GM12865 (cell line): ENCODE measurements at regions not wholly inside any gene's neighbourhood (a gene's known extent, or its start where the extent isn't known, plus 50 kb on each side); places are given as distances from the start of the nearest gene placed in this dataset.

Experiments
- DNase-seq: peaks from one replicate; pipeline ENCODE4 v3.0.0; 2010; ENCODE audit warnings: low read depth
- H3K4me3 ChIP-seq: 2 replicates; pipeline ENCODE4 v1.5.1; 2011; ENCODE audit warnings: mild to moderate bottlenecking, low read depth, low read length, control low read depth
- CTCF ChIP-seq: IDR thresholded peaks from 2 replicates; pipeline ENCODE4 v1.5.1; 2011; ENCODE audit warnings: low read length, control low read depth, low read depth, inconsistent platforms; ENCODE audit not compliant: insufficient read depth; ENCODE audit errors: missing control alignments

GRCh38 chr2:221228214-221228769 lies 343.8 kb downstream of the EPHA4 start:
- TF ChIP-seq CTCF = no peak
- DNase-seq = no peak
- H3K4me3 ChIP-seq = no peak overlapping the region

- no peak for TF ChIP-seq CTCF
- DNase-seq = no peak
These were observed 343.0 kb downstream of the EPHA4 start for GRCh38 chr2:221229099-221229498.

GRCh38 chr2:221231511-221231910 lies 340.6 kb downstream of the EPHA4 start:
- H3K4me3 ChIP-seq = no peak overlapping the region
- no peak for TF ChIP-seq CTCF
- DNase-seq = no peak

More at GRCh38 chr2:221229099-221229498, 343.0 kb downstream of the EPHA4 start:
- no peak overlapping the region for H3K4me3 ChIP-seq

GRCh38 chr2:221235941-221236340 lies 336.2 kb downstream of the EPHA4 start:
- TF ChIP-seq CTCF = no peak
- no peak overlapping the region for H3K4me3 ChIP-seq
- DNase-seq = no peak

GRCh38 chr2:221241072-221241471 lies 331.0 kb downstream of the EPHA4 start:
- no peak overlapping the region for H3K4me3 ChIP-seq
- DNase-seq = no peak
- no peak for TF ChIP-seq CTCF

- H3K4me3 ChIP-seq = no peak overlapping the region
- no peak for TF ChIP-seq CTCF
- no peak for DNase-seq
These were observed 328.3 kb downstream of the EPHA4 start for GRCh38 chr2:221243771-221244170.

GRCh38 chr2:221245045-221245444 lies 327.1 kb downstream of the EPHA4 start:
- no peak for TF ChIP-seq CTCF
- H3K4me3 ChIP-seq = no peak overlapping the region
- DNase-seq = no peak
